Panc1 (cell line): ENCODE measurements at regions not wholly inside any gene's neighbourhood (a gene's known extent, or its start where the extent isn't known, plus 50 kb on each side); places are given as distances from the start of the nearest gene placed in this dataset.

ENCODE experiments used
- ATAC-seq: fragments of 200-7000 bp; cut with Tn5 transposase; 2 replicates; pipeline ENCODE4 v1.9.1; 2020; ENCODE audit warnings: mild to moderate bottlenecking, moderate library complexity
- BruUV-seq: library from RNA; stranded (reverse); fragments of 400-500 nt; replicated peaks from 2 replicates; lab custom pipeline; 2021; lab: Mats Ljungman, UMichigan
- CTCF ChIA-PET: fragments of 300-600 bp; sonication (Branson Sonifier 250); formaldehyde crosslinking; loops from one replicate; lab custom pipeline; 2022; ENCODE audit warnings: antibody characterized with exemption; lab: Charles Lee
- POLR2A ChIA-PET: fragments of 300-600 bp; sonication (Branson Sonifier 250); formaldehyde crosslinking; loops from one replicate; lab custom pipeline; 2022; ENCODE audit warnings: antibody characterized with exemption; lab: Charles Lee
- DNase-seq: peaks from one replicate; pipeline ENCODE4 v3.0.0-alpha.2; 2010; ENCODE audit warnings: low read depth, low spot score
- H3K27ac ChIP-seq: 2 replicates; pipeline ENCODE4 v1.5.1; 2011; ENCODE audit warnings: mild to moderate bottlenecking, low read length, inconsistent platforms
- H3K27me3 ChIP-seq: fragments of 200-500 bp; sonication (Bioruptor generic); 2 replicates; pipeline ENCODE4 v1.6.0; 2014; ENCODE audit warnings: low read length, inconsistent platforms; ENCODE audit not compliant: control insufficient read depth, insufficient read depth
- H3K36me3 ChIP-seq: fragments of 200-500 bp; sonication (Bioruptor generic); 2 replicates; pipeline ENCODE4 v1.5.1; 2014; ENCODE audit warnings: inconsistent platforms, mild to moderate bottlenecking, low read length, moderate library complexity; ENCODE audit not compliant: control insufficient read depth, insufficient read depth
- H3K4me1 ChIP-seq: 2 replicates; pipeline ENCODE4 v1.5.1; 2011; ENCODE audit warnings: inconsistent platforms, mild to moderate bottlenecking, low read length, moderate library complexity; ENCODE audit not compliant: control insufficient read depth, insufficient read depth
- H3K4me3 ChIP-seq, 2 experiments: 2 replicates each; pipeline ENCODE4 v1.5.1; 2011 to 2012; ENCODE audit warnings: low read depth in 2 of 2, low read length in 2 of 2, mild to moderate bottlenecking in 2 of 2, inconsistent platforms in 1 of 2, moderate library complexity in 1 of 2
- H3K9me3 ChIP-seq: fragments of 200-500 bp; sonication (Bioruptor generic); 2 replicates; pipeline ENCODE4 v1.5.1; 2014; ENCODE audit warnings: low read depth, mild to moderate bottlenecking, inconsistent platforms, low read length, moderate library complexity; ENCODE audit not compliant: control insufficient read depth, insufficient read depth
- CTCF ChIP-seq: fragments of 450-650 bp; IDR thresholded peaks from 2 replicates; pipeline ENCODE4 v1.5.1; 2017; ENCODE audit warnings: mild to moderate bottlenecking
- POLR2AphosphoS5 ChIP-seq: IDR thresholded peaks from 2 replicates; pipeline ENCODE4 v1.6.1; 2012; ENCODE audit warnings: mild to moderate bottlenecking, low read depth, low read length, moderate library complexity
- REST ChIP-seq, 2 experiments: IDR thresholded peaks; 2 replicates each; pipeline ENCODE4 v1.6.1; 2011 to 2012; ENCODE audit warnings: low read depth in 2 of 2, control low read depth in 1 of 2, low read length in 1 of 2, mild to moderate bottlenecking in 1 of 2, moderate library complexity in 1 of 2; ENCODE audit not compliant: insufficient read depth in 1 of 2
- SIN3A ChIP-seq: IDR thresholded peaks from 2 replicates; pipeline ENCODE4 v1.6.1; 2012; ENCODE audit warnings: low read depth, mild to moderate bottlenecking, low read length, moderate library complexity, borderline replicate concordance; ENCODE audit not compliant: insufficient read depth
- TCF7L2 ChIP-seq: IDR thresholded peaks from 2 replicates; pipeline ENCODE4 v1.6.1; 2011; ENCODE audit warnings: mild to moderate bottlenecking, low read depth, low read length, inconsistent platforms
- in situ Hi-C: cut with HindIII; loops from 2 replicates; pipeline ENCODE4 v1.10.0; 2016; ENCODE audit warnings: low sequenced_read_pairs, low pct_unique_long_range_greater_than_20kb
- intact Hi-C: fragments of 100-400 bp; cut with micrococcal nuclease; formaldehyde crosslinking; loops from one replicate; pipeline ENCODE4 v1.10.0; 2022; ENCODE audit not compliant: unreplicated experiment

- H3K36me3 ChIP-seq = no peaks in the 10 kb centered on the region
- no peak overlapping the region for H3K4me3 ChIP-seq
- ChIA-PET CTCF (no interaction called here), POLR2A (no interaction called here)
- no peak overlapping the region for H3K27ac ChIP-seq
- H3K4me1 ChIP-seq = no peaks in the 10 kb centered on the region
- intact Hi-C loops (no loop called here), in situ Hi-C loops (no loop called here)
- ATAC-seq (no peak), DNase-seq (no peak)
- no TSS peak for BruUV-seq
- H3K9me3 ChIP-seq = no peaks in the 10 kb centered on the region
- 0 out of 2 replicates have a peak, but pooled peaks cover 2% of the 10 kb centered on the region for H3K27me3 ChIP-seq
- no peak for TF ChIP-seq CTCF
- no peak for TF ChIP-seq TCF7L2
- no peak for TF ChIP-seq SIN3A
- TF ChIP-seq POLR2AphosphoS5 = no peak
- no peak for TF ChIP-seq REST (IDR thresholded peaks at IDR 0.05; ENCODE audit: insufficient read depth in 1 of 2, low read depth in 2 of 2, low read length in 1 of 2)
Observed at GRCh38 chr2:219728991-219729487, 101.6 kb downstream of the SLC4A3 start.

- no peak for DNase-seq
- Histone ChIP-seq H3K4me3 (no peak overlapping the region), H3K4me1 (no peaks in the 10 kb centered on the region), H3K9me3 (no peaks in the 10 kb centered on the region), H3K36me3 (no peaks in the 10 kb centered on the region), H3K27ac (no peak overlapping the region), H3K27me3 (0 out of 2 replicates have a peak, but pooled peaks cover 2% of the 10 kb centered on the region)
- no peak for ATAC-seq
- TF ChIP-seq TCF7L2 (no peak), POLR2AphosphoS5 (no peak), CTCF (no peak), SIN3A (no peak), REST (IDR thresholded peaks at IDR 0.05; ENCODE audit: insufficient read depth in 1 of 2, low read depth in 2 of 2, low read length in 1 of 2) (no peak)
- ChIA-PET POLR2A (no interaction called here), CTCF (no interaction called here)
- in situ Hi-C loops = no loop called here
- BruUV-seq = no TSS peak
- intact Hi-C loops = no loop called here
Observed at GRCh38 chr2:219731173-219731572, 103.7 kb downstream of the SLC4A3 start.
